ENCODE measurements at regions not wholly inside any gene's neighbourhood (a gene's known extent, or its start where the extent isn't known, plus 50 kb on each side); places are given as distances from the start of the nearest gene placed in this dataset.
"Not testable (repeated sequence)": the region's sequence is repeated elsewhere in the genome, so short reads cannot be mapped to it uniquely, and the experiment has no call there.

DNA sequence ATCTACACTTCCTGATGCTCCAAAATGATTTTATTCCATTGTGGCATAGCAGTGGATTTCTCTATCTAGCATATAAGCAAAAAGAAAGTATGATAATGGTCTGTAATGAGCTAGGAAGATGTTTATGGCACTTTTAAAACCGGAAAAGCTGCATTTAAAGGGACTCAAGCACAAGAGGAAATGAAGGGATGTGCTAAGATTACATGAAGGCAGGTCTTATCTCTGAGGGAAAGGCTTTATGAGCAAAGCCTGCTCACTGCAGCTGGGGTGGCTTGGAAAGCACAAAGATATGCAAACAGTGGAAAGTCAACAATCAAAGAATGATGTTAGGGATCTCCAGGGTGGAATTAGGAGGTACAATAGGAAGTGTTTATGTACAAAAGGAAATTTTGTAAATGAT lies 138.2 kb downstream of the TENT5A start:
- WGBS, 3 donors, result 0 to 13% (median 7%) methylated on average over 1 of the region's 1 CpG
- peak; percentile 35 to 79 for DNase-seq
- Histone ChIP-seq H3K27me3 (ENCODE audit: control insufficient read depth in 3 of 3, insufficient read depth in 3 of 3, low read length in 3 of 3) (no peaks in the 10 kb centered on the region), H3K9me3 (ENCODE audit: control insufficient read depth in 2 of 2, insufficient read depth in 1 of 2, low read depth in 1 of 2, low read length in 1 of 2) (no peaks in the 10 kb centered on the region), H3K36me3 (ENCODE audit: control insufficient read depth in 3 of 3, insufficient read depth in 2 of 3, low read depth in 1 of 3, low read length in 3 of 3) (no peaks in the 10 kb centered on the region), H3K4me1 (ENCODE audit: control insufficient read depth in 3 of 3, insufficient read depth in 2 of 3, low read depth in 1 of 3, low read length in 2 of 3) (peaks cover 0 to 3% (median 0%) of the 10 kb centered on the region in 3 donors), H3K4me3 (ENCODE audit: low read depth in 1 of 3, low read length in 3 of 3) (no peak overlapping the region), H3K27ac (ENCODE audit: low read depth in 1 of 3, low read length in 2 of 3) (no peak overlapping the region)
- FAIRE-seq, result no peak

- 40 to 44% (median 43%) methylated on average over 1 of the region's 1 CpG for WGBS, 3 donors
- no peak for FAIRE-seq
- no peak overlapping the region for H3K27ac ChIP-seq (ENCODE audit: low read depth in 1 of 3, low read length in 2 of 3)
Measured at GRCh38 chr6:81613606-81614005, 138.9 kb downstream of the TENT5A start.

DNA sequence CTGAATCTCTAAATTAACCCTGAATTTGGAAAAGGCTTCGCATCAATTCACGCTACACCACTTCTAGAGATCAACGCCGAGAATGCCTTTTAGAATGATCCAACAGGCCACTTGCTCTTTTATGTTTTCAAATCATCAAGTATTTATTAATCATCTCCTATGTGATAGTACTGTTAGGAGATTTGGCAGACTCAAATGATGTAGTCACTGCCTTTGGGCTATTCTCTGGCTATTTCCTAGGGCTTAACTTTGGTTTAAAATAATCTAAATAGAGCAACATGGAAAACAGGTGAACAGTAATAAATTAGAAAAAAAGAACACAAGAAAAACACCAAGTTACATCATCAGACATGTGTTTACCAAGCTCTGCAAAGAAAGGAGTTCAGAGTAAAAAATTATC lies 140.3 kb downstream of the TENT5A start:
- Histone ChIP-seq H3K36me3 (ENCODE audit: control insufficient read depth in 3 of 3, insufficient read depth in 2 of 3, low read depth in 1 of 3, low read length in 3 of 3) (no peaks in the 10 kb centered on the region), H3K27ac (ENCODE audit: low read depth in 1 of 3, low read length in 2 of 3) (no peak overlapping the region), H3K9me3 (ENCODE audit: control insufficient read depth in 2 of 2, insufficient read depth in 1 of 2, low read depth in 1 of 2, low read length in 1 of 2) (no peaks in the 10 kb centered on the region), H3K4me1 (ENCODE audit: control insufficient read depth in 3 of 3, insufficient read depth in 2 of 3, low read depth in 1 of 3, low read length in 2 of 3) (peaks cover 0 to 3% (median 0%) of the 10 kb centered on the region in 3 donors), H3K4me3 (ENCODE audit: low read depth in 1 of 3, low read length in 3 of 3) (no peak overlapping the region), H3K27me3 (ENCODE audit: control insufficient read depth in 3 of 3, insufficient read depth in 3 of 3, low read length in 3 of 3) (no peaks in the 10 kb centered on the region)
- 91 to 95% (median 93%) methylated on average over 4 of the region's 4 CpGs for WGBS, 3 donors
- no peak for DNase-seq
- FAIRE-seq, result no peak

More at GRCh38 chr6:81613606-81614005, 138.9 kb downstream of the TENT5A start:
- DNase-seq, result no peak
- H3K36me3 ChIP-seq (ENCODE audit: control insufficient read depth in 3 of 3, insufficient read depth in 2 of 3, low read depth in 1 of 3, low read length in 3 of 3), result no peaks in the 10 kb centered on the region
- H3K4me3 ChIP-seq (ENCODE audit: low read depth in 1 of 3, low read length in 3 of 3), result no peak overlapping the region
- H3K4me1 ChIP-seq (ENCODE audit: control insufficient read depth in 3 of 3, insufficient read depth in 2 of 3, low read depth in 1 of 3, low read length in 2 of 3), result peaks cover 0 to 3% (median 0%) of the 10 kb centered on the region in 3 donors
- H3K27me3 ChIP-seq (ENCODE audit: control insufficient read depth in 3 of 3, insufficient read depth in 3 of 3, low read length in 3 of 3), result no peaks in the 10 kb centered on the region
- H3K9me3 ChIP-seq (ENCODE audit: control insufficient read depth in 2 of 2, insufficient read depth in 1 of 2, low read depth in 1 of 2, low read length in 1 of 2), result no peaks in the 10 kb centered on the region

DNA sequence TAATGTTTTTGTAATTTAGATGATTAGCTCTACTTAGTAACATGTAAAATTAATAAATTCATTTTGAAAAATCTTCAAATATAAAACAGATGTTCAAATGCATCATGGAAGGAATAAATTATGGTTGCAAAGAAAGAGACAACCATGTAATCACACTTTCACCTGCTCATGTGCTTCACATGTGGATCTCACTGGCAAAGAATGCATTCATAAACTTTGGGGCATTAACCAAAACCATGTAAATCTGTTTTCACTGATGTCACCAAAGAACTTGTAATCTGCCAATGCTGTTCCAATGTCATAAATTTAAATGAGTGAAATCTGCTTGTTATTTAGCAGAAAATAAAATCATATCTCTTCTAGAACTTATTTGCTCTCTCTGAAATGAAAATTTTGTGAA lies 142.7 kb downstream of the TENT5A start:
- Histone ChIP-seq H3K36me3 (ENCODE audit: control insufficient read depth in 3 of 3, insufficient read depth in 2 of 3, low read depth in 1 of 3, low read length in 3 of 3) (no peaks in the 10 kb centered on the region), H3K4me3 (ENCODE audit: low read depth in 1 of 3, low read length in 3 of 3) (no peak overlapping the region), H3K4me1 (ENCODE audit: control insufficient read depth in 3 of 3, insufficient read depth in 2 of 3, low read depth in 1 of 3, low read length in 2 of 3) (peaks cover 0 to 3% (median 0%) of the 10 kb centered on the region in 3 donors), H3K27ac (ENCODE audit: low read depth in 1 of 3, low read length in 2 of 3) (no peak overlapping the region), H3K9me3 (ENCODE audit: control insufficient read depth in 2 of 2, insufficient read depth in 1 of 2, low read depth in 1 of 2, low read length in 1 of 2) (no peaks in the 10 kb centered on the region), H3K27me3 (ENCODE audit: control insufficient read depth in 3 of 3, insufficient read depth in 3 of 3, low read length in 3 of 3) (no peaks in the 10 kb centered on the region)
- FAIRE-seq (no peak), DNase-seq (no peak)

DNA sequence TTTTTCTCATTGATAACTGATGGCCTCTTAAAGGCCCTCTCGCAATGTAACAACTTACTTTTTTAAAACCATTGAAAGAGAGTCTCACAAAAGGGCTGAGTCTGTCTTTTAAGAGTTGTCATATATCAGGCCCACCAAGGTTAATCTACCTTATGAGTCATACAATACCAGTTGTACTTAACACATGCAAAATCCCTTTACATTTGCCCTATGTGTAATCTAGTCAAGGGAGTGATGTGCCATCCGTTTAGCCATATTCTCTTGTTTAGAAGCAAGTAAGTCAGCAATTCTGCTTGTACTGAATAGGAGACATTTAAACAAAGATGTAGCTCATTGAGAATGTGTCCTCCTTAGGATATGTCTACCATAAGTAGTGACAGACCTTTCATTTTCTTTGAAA lies 143.7 kb downstream of the TENT5A start:
- H3K36me3 ChIP-seq (ENCODE audit: control insufficient read depth in 3 of 3, insufficient read depth in 2 of 3, low read depth in 1 of 3, low read length in 3 of 3), result no peaks in the 10 kb centered on the region
- 84 to 91% (median 91%) methylated on average over 2 of the region's 2 CpGs for WGBS, 3 donors
- H3K27ac ChIP-seq (ENCODE audit: low read depth in 1 of 3, low read length in 2 of 3), result no peak overlapping the region
- H3K4me3 ChIP-seq (ENCODE audit: low read depth in 1 of 3, low read length in 3 of 3), result no peak overlapping the region
- no peaks in the 10 kb centered on the region for H3K9me3 ChIP-seq (ENCODE audit: control insufficient read depth in 2 of 2, insufficient read depth in 1 of 2, low read depth in 1 of 2, low read length in 1 of 2)
- no peaks in the 10 kb centered on the region for H3K4me1 ChIP-seq (ENCODE audit: control insufficient read depth in 3 of 3, insufficient read depth in 2 of 3, low read depth in 1 of 3, low read length in 2 of 3)
- no peak for DNase-seq
- FAIRE-seq, result no peak
- no peaks in the 10 kb centered on the region for H3K27me3 ChIP-seq (ENCODE audit: control insufficient read depth in 3 of 3, insufficient read depth in 3 of 3, low read length in 3 of 3)

- Histone ChIP-seq H3K36me3 (ENCODE audit: control insufficient read depth in 3 of 3, insufficient read depth in 2 of 3, low read depth in 1 of 3, low read length in 3 of 3) (no peaks in the 10 kb centered on the region), H3K27me3 (ENCODE audit: control insufficient read depth in 3 of 3, insufficient read depth in 3 of 3, low read length in 3 of 3) (no peaks in the 10 kb centered on the region)
- FAIRE-seq, result no peak
Measured at GRCh38 chr6:81606965-81607381, 145.5 kb downstream of the TENT5A start.

DNA sequence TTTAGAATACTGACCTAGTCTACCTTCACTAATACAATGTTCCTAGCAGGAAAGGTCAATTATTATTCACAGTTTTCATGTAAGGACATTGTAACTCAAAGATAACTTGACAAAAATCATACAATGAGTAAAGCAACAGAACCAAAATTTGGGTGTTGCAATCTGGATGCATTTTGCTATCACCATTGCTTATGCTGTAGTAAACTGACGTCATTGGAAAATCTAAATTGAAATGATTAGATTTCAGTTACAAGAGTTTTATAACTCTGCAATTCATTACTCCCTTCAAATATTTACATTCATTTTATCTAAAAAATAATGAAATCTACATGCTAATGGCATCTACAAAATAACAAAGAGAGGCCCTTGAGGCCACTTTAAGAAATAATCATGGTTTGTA lies 147.0 kb downstream of the TENT5A start:
- FAIRE-seq (no peak), DNase-seq (no peak)
- Histone ChIP-seq H3K27me3 (ENCODE audit: control insufficient read depth in 3 of 3, insufficient read depth in 3 of 3, low read length in 3 of 3) (no peaks in the 10 kb centered on the region), H3K36me3 (ENCODE audit: control insufficient read depth in 3 of 3, insufficient read depth in 2 of 3, low read depth in 1 of 3, low read length in 3 of 3) (no peaks in the 10 kb centered on the region), H3K9me3 (ENCODE audit: control insufficient read depth in 2 of 2, insufficient read depth in 1 of 2, low read depth in 1 of 2, low read length in 1 of 2) (no peaks in the 10 kb centered on the region), H3K27ac (ENCODE audit: low read depth in 1 of 3, low read length in 2 of 3) (no peak overlapping the region), H3K4me1 (ENCODE audit: control insufficient read depth in 3 of 3, insufficient read depth in 2 of 3, low read depth in 1 of 3, low read length in 2 of 3) (no peaks in the 10 kb centered on the region), H3K4me3 (ENCODE audit: low read depth in 1 of 3, low read length in 3 of 3) (no peak overlapping the region)
- WGBS, 3 donors, result 39 to 75% (median 57%) methylated on average over 1 of the region's 1 CpG

More at GRCh38 chr6:81606965-81607381, 145.5 kb downstream of the TENT5A start:
- no peak for DNase-seq
- H3K4me1 ChIP-seq (ENCODE audit: control insufficient read depth in 3 of 3, insufficient read depth in 2 of 3, low read depth in 1 of 3, low read length in 2 of 3), result no peaks in the 10 kb centered on the region
- no peaks in the 10 kb centered on the region for H3K9me3 ChIP-seq (ENCODE audit: control insufficient read depth in 2 of 2, insufficient read depth in 1 of 2, low read depth in 1 of 2, low read length in 1 of 2)
- no peak overlapping the region for H3K27ac ChIP-seq (ENCODE audit: low read depth in 1 of 3, low read length in 2 of 3)
- 82 to 93% (median 88%) methylated on average over 2 of the region's 2 CpGs for WGBS, 3 donors
- no peak overlapping the region for H3K4me3 ChIP-seq (ENCODE audit: low read depth in 1 of 3, low read length in 3 of 3)

DNA sequence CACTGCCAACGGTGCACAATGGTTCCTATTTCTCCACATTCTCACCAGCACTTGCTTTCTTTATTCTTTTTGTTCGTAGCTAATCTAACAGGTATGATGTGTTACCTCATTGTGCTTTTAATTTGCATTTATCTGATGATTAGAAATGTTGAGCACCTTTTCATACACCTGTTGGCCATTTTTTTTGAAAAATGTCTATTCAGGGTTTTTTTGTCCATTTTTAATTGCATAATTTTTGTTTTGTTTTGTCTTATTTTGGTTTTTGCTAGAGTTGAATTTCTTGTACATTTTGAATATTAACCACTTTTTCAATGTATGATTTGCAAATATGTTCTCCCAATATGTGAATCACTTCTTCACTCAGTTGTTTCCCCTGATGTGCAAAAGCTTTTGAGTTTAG lies 150.6 kb downstream of the TENT5A start:
- 80 to 93% (median 92%) methylated on average over 2 of the region's 2 CpGs for WGBS, 3 donors
- Histone ChIP-seq H3K4me1 (ENCODE audit: control insufficient read depth in 3 of 3, insufficient read depth in 2 of 3, low read depth in 1 of 3, low read length in 2 of 3) (no peaks in the 10 kb centered on the region), H3K27me3 (ENCODE audit: control insufficient read depth in 3 of 3, insufficient read depth in 3 of 3, low read length in 3 of 3) (no peaks in the 10 kb centered on the region), H3K9me3 (ENCODE audit: control insufficient read depth in 2 of 2, insufficient read depth in 1 of 2, low read depth in 1 of 2, low read length in 1 of 2) (no peaks in the 10 kb centered on the region), H3K36me3 (ENCODE audit: control insufficient read depth in 3 of 3, insufficient read depth in 2 of 3, low read depth in 1 of 3, low read length in 3 of 3) (no peaks in the 10 kb centered on the region), H3K27ac (ENCODE audit: low read depth in 1 of 3, low read length in 2 of 3) (no peak overlapping the region), H3K4me3 (ENCODE audit: low read depth in 1 of 3, low read length in 3 of 3) (no peak overlapping the region)
- DNase-seq (no peak), FAIRE-seq (no peak)

GRCh38 chr6:81600488-81600887 lies 152.0 kb downstream of the TENT5A start:
- not testable (repeated sequence) for H3K4me3 ChIP-seq (ENCODE audit: low read depth in 1 of 3, low read length in 3 of 3); H3K4me1 ChIP-seq (ENCODE audit: control insufficient read depth in 3 of 3, insufficient read depth in 2 of 3, low read depth in 1 of 3, low read length in 2 of 3); FAIRE-seq; H3K36me3 ChIP-seq (ENCODE audit: control insufficient read depth in 3 of 3, insufficient read depth in 2 of 3, low read depth in 1 of 3, low read length in 3 of 3); H3K27ac ChIP-seq (ENCODE audit: low read depth in 1 of 3, low read length in 2 of 3); H3K9me3 ChIP-seq (ENCODE audit: control insufficient read depth in 2 of 2, insufficient read depth in 1 of 2, low read depth in 1 of 2, low read length in 1 of 2); H3K27me3 ChIP-seq (ENCODE audit: control insufficient read depth in 3 of 3, insufficient read depth in 3 of 3, low read length in 3 of 3); DNase-seq
- WGBS, 3 donors, result 90 to 98% (median 94%) methylated on average over 4 of the region's 4 CpGs
